Neural crest cell (in vitro differentiated cells): ENCODE measurements at regions not wholly inside any gene's neighbourhood (a gene's known extent, or its start where the extent isn't known, plus 50 kb on each side); places are given as distances from the start of the nearest gene placed in this dataset.

Experiments used
- DNase-seq: peaks from one replicate; pipeline ENCODE4 v3.0.0; 2021; ENCODE audit warnings: low read depth, mixed read lengths, low spot score
- H3K27ac Mint-ChIP-seq: one replicate; pipeline ENCODE4 v1.8.0; 2021; ENCODE audit warnings: mild to moderate bottlenecking, mixed read lengths; ENCODE audit not compliant: unreplicated experiment
- H3K27me3 Mint-ChIP-seq: 2 replicates; pipeline ENCODE4 v1.8.0; 2021; ENCODE audit warnings: low read depth, mild to moderate bottlenecking, mixed read lengths
- H3K36me3 Mint-ChIP-seq: 2 replicates; pipeline ENCODE4 v1.8.0; 2021; ENCODE audit warnings: low read depth, mild to moderate bottlenecking, mixed read lengths
- H3K4me1 Mint-ChIP-seq: 2 replicates; pipeline ENCODE4 v1.8.0; 2021; ENCODE audit warnings: mixed read lengths
- H3K4me3 Mint-ChIP-seq: one replicate; pipeline ENCODE4 v1.8.0; 2021; ENCODE audit warnings: mild to moderate bottlenecking, mixed read lengths
- H3K9me3 Mint-ChIP-seq: 2 replicates; pipeline ENCODE4 v1.8.0; 2021; ENCODE audit warnings: mixed read lengths
- TF ChIP-seq, protein P1 (sequence below): fragments of 200-600 bp; sonication (generic); conservative IDR thresholded peaks from 2 replicates; pipeline ENCODE4 v1.5.0; 2021; ENCODE audit warnings: antibody characterized with exemption, mild to moderate bottlenecking

DNA sequence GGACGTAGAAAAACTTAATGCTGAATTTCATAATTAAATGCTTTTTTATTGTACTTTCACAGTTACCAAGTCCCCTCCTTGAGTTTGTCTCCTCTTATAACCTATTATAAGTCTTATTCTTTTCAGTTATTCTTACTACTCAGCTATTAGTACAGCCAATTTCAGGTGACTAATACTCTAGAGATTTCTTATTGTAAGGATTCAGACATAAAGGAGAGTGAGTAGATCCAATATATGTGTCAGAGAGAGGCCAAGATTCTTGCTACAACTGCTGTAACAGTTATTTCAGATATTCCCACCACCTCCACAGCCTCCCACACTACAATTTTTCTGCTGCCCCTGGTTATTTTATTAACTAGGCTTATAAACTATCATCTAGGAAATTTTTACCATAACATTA lies 274.5 kb downstream of the GPAT3 start:
- Mint-ChIP-seq H3K27ac (no peak overlapping the region), H3K9me3 (no peaks in the 10 kb centered on the region), H3K4me3 (no peak overlapping the region), H3K27me3 (no peaks in the 10 kb centered on the region), H3K4me1 (no peaks in the 10 kb centered on the region), H3K36me3 (no peaks in the 10 kb centered on the region)
- no peak for DNase-seq
- TF ChIP-seq, protein P1, sequence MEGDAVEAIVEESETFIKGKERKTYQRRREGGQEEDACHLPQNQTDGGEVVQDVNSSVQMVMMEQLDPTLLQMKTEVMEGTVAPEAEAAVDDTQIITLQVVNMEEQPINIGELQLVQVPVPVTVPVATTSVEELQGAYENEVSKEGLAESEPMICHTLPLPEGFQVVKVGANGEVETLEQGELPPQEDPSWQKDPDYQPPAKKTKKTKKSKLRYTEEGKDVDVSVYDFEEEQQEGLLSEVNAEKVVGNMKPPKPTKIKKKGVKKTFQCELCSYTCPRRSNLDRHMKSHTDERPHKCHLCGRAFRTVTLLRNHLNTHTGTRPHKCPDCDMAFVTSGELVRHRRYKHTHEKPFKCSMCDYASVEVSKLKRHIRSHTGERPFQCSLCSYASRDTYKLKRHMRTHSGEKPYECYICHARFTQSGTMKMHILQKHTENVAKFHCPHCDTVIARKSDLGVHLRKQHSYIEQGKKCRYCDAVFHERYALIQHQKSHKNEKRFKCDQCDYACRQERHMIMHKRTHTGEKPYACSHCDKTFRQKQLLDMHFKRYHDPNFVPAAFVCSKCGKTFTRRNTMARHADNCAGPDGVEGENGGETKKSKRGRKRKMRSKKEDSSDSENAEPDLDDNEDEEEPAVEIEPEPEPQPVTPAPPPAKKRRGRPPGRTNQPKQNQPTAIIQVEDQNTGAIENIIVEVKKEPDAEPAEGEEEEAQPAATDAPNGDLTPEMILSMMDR: no peak

DNA sequence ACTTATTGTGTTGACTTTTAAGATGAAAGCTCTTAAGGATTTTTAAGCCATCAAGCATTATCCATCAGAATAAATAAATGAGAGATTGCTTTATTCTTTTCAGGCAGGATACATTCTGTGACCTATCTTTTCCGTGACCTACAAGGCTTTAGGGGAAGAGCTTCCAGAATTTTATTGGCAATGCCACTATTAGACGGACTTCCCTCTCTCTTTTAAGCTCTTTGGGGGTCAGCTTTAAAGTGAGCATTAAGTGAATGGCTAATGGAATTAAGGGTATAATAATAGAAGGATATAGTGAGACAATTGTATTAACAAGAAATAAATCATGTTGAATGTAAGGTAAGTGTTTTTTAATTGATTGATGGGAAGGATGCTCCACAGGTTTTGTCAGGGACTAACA lies 273.7 kb downstream of the GPAT3 start:
- no peaks in the 10 kb centered on the region for H3K36me3 Mint-ChIP-seq
- H3K27me3 Mint-ChIP-seq: no peaks in the 10 kb centered on the region
- H3K27ac Mint-ChIP-seq: no peak overlapping the region
- no peak overlapping the region for H3K4me3 Mint-ChIP-seq
- H3K4me1 Mint-ChIP-seq: no peaks in the 10 kb centered on the region
- TF ChIP-seq, protein P1: no peak
- DNase-seq: no peak
- peaks cover 2% of the 10 kb centered on the region for H3K9me3 Mint-ChIP-seq

GRCh38 chr4:83793481-83793880 lies 257.6 kb downstream of the GPAT3 start:
- no peak overlapping the region for H3K27ac Mint-ChIP-seq
- H3K4me1 Mint-ChIP-seq: peaks cover 4% of the 10 kb centered on the region
- no peaks in the 10 kb centered on the region for H3K27me3 Mint-ChIP-seq
- TF ChIP-seq, protein P1: no peak
- peaks cover 3% of the 10 kb centered on the region for H3K9me3 Mint-ChIP-seq
- no peaks in the 10 kb centered on the region for H3K36me3 Mint-ChIP-seq
- no peak for DNase-seq
- H3K4me3 Mint-ChIP-seq: no peak overlapping the region

DNA sequence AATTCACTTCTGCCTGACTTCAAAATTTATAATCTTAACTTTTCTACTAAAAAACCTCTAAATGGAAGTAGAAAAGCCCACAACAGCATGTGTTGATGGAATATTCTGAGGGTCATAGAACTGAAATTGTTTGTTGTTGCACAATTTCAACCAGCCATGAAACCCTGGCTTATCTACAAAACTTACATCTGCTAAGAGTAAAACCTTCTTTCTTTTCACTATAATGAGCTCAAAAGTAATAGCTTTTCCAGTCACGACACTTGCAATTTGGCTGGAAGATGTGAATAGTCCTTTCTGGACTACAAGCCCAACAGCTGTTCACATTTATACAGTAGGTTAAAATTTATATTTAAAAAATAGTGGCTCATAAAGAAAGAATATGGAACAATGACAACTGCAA lies 250.0 kb downstream of the GPAT3 start:
- TF ChIP-seq, protein P1: no peak
- Mint-ChIP-seq H3K4me1 (peaks cover 3% of the 10 kb centered on the region), H3K9me3 (peaks cover 3% of the 10 kb centered on the region), H3K4me3 (no peak overlapping the region), H3K36me3 (no peaks in the 10 kb centered on the region), H3K27me3 (no peaks in the 10 kb centered on the region), H3K27ac (no peak overlapping the region)
- no peak for DNase-seq

DNA sequence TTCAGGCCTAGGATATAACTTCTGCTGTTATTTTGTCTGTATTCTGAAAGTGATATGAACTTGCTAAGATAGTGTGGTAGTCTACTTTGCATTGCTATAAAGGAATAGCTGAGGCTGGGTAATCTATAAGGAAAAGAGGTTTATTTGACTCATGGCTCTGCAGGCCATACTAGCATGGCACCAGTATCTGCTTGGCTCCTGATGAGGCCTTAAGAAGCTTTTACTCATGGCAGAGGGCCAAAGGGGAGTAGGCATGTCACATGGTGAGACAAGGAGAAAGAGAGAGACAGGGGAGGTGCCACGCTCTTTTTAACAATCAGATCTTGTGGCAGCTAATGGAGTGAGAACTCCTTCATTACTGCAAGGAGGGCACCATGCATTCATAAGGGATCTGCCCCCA lies 247.3 kb downstream of the GPAT3 start:
- Mint-ChIP-seq H3K9me3 (no peaks in the 10 kb centered on the region), H3K4me3 (no peak overlapping the region), H3K4me1 (no peaks in the 10 kb centered on the region), H3K36me3 (no peaks in the 10 kb centered on the region), H3K27ac (no peak overlapping the region), H3K27me3 (no peaks in the 10 kb centered on the region)
- no peak for DNase-seq
- TF ChIP-seq, protein P1: no peak

DNA sequence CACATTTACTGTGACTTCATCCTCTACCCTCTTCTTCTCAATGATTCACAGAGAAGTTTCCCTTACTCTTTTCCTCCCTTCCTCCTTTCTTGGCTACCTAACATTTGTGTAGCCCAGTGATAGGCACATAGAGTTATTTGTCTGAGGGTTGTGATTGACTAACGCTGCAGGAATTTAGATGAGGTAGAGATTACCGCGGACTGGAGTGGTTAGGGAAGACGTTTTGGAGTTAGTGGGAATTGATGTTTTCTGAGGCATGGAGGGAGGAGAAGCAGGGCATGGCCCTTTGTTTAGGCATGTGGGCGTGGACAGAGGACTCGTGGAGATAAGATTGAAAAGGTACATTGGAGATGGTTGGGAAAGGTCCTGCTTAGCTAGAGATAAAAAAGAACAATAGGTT lies 246.7 kb downstream of the GPAT3 start:
- TF ChIP-seq, protein P1: no peak
- Mint-ChIP-seq H3K4me3 (no peak overlapping the region), H3K27me3 (no peaks in the 10 kb centered on the region), H3K27ac (no peak overlapping the region), H3K36me3 (no peaks in the 10 kb centered on the region), H3K9me3 (no peaks in the 10 kb centered on the region), H3K4me1 (no peaks in the 10 kb centered on the region)
- DNase-seq: no peak
